CD14-positive monocyte (primary cell): ENCODE measurements at regions not wholly inside any gene's neighbourhood (a gene's known extent, or its start where the extent isn't known, plus 50 kb on each side); places are given as distances from the start of the nearest gene placed in this dataset.

ENCODE experiments used
- DNase-seq, 3 donors: peaks; one replicate each; pipeline ENCODE4 v3.0.0-alpha.2; 2011 to 2022
- H2AFZ ChIP-seq: 2 replicates; pipeline ENCODE4 v1.6.0; 2012; ENCODE audit warnings: mild to moderate bottlenecking, low read depth, low read length, inconsistent platforms; ENCODE audit not compliant: insufficient read depth, poor library complexity, severe bottlenecking
- H3K27ac ChIP-seq, 2 donors: 1 replicate in 1 of 2; 2 replicates in 1 of 2; pipeline ENCODE4 v1.5.1; 2012 to 2013; ENCODE audit warnings: low read length in 2 of 2, control low read depth in 1 of 2, inconsistent platforms in 1 of 2, low read depth in 1 of 2, mild to moderate bottlenecking in 1 of 2
- H3K27me3 ChIP-seq, 2 donors: one replicate each; pipeline versions ENCODE4 v1.6.0 to v1.6.1; 2011 to 2013; ENCODE audit warnings: low read length in 2 of 2; ENCODE audit not compliant: control insufficient read depth in 2 of 2, insufficient read depth in 2 of 2
- H3K36me3 ChIP-seq, 2 donors: replicated peaks in 1 of 2; 1 replicate in 1 of 2; 2 replicates in 1 of 2; pipeline versions ENCODE4 v1.5.1 to v1.6.1; 2012 to 2013; ENCODE audit warnings: low read length in 2 of 2, control low read depth in 1 of 2, inconsistent platforms in 1 of 2, mild to moderate bottlenecking in 1 of 2; ENCODE audit not compliant: insufficient read depth in 2 of 2, control insufficient read depth in 1 of 2
- H3K4me1 ChIP-seq, 2 donors: 1 replicate in 1 of 2; 2 replicates in 1 of 2; pipeline versions ENCODE4 v1.5.1 to v1.6.1; 2012 to 2013; ENCODE audit warnings: low read length in 2 of 2, control low read depth in 1 of 2, inconsistent platforms in 1 of 2, mild to moderate bottlenecking in 1 of 2, moderate library complexity in 1 of 2; ENCODE audit not compliant: insufficient read depth in 2 of 2, control insufficient read depth in 1 of 2
- H3K4me2 ChIP-seq: replicated peaks from 2 replicates; pipeline ENCODE3; 2012; ENCODE audit warnings: low read length, moderate library complexity, mild to moderate bottlenecking; ENCODE audit not compliant: poor library complexity, severe bottlenecking; ENCODE audit errors: extremely low read depth
- H3K4me3 ChIP-seq, 3 experiments: fragments of 200-600 bp in 1 of 3; sonication (generic) in 1 of 3; replicated peaks in 1 of 3; 1 replicate in 2 of 3; 2 replicates in 1 of 3; pipeline ENCODE4 v1.5.1; 2011 to 2013; ENCODE audit warnings: low read length in 3 of 3, mild to moderate bottlenecking in 3 of 3, control low read depth in 2 of 3, low read depth in 2 of 3, inconsistent platforms in 1 of 3, moderate library complexity in 1 of 3
- H3K79me2 ChIP-seq: 2 replicates; pipeline ENCODE4 v1.6.0; 2012; ENCODE audit warnings: mild to moderate bottlenecking, control low read depth, inconsistent platforms, low read length, moderate library complexity; ENCODE audit not compliant: insufficient read depth
- H3K9ac ChIP-seq: 2 replicates; pipeline ENCODE4 v1.6.0; 2017; ENCODE audit warnings: low read length, mild to moderate bottlenecking; ENCODE audit not compliant: insufficient read depth, poor library complexity, severe bottlenecking
- H3K9me3 ChIP-seq, 2 donors: replicated peaks in 1 of 2; 1 replicate in 1 of 2; 2 replicates in 1 of 2; pipeline versions ENCODE4 v1.5.1 to v1.6.1; 2012 to 2013; ENCODE audit warnings: low read length in 2 of 2, control low read depth in 1 of 2; ENCODE audit not compliant: control insufficient read depth in 1 of 2, insufficient read depth in 1 of 2
- H4K20me1 ChIP-seq: 2 replicates; pipeline ENCODE4 v1.6.0; 2012; ENCODE audit warnings: mild to moderate bottlenecking, low read length, control low read depth, moderate library complexity; ENCODE audit not compliant: insufficient read depth
- H3K27ac Mint-ChIP-seq, 7 donors: one replicate each; pipeline ENCODE4 v1.8.0; 2020; ENCODE audit warnings: mild to moderate bottlenecking in 7 of 7, mixed read lengths in 7 of 7, moderate library complexity in 6 of 7, inconsistent platforms in 2 of 7
- H3K27me3 Mint-ChIP-seq, 3 donors: one replicate each; pipeline ENCODE4 v1.8.0; 2021 to 2022; ENCODE audit warnings: low read depth in 3 of 3, mild to moderate bottlenecking in 3 of 3, mixed read lengths in 3 of 3, moderate library complexity in 3 of 3, inconsistent platforms in 1 of 3
- H3K36me3 Mint-ChIP-seq, 2 donors: one replicate each; pipeline ENCODE4 v1.8.0; 2020; ENCODE audit warnings: mixed read lengths in 2 of 2, inconsistent platforms in 1 of 2, mild to moderate bottlenecking in 1 of 2
- H3K4me1 Mint-ChIP-seq: one replicate; pipeline ENCODE4 v1.8.0; 2020; ENCODE audit warnings: mild to moderate bottlenecking, mixed read lengths
- H3K4me3 Mint-ChIP-seq, 2 donors: one replicate each; pipeline ENCODE4 v1.8.0; 2020; ENCODE audit warnings: mild to moderate bottlenecking in 2 of 2, mixed read lengths in 2 of 2, moderate library complexity in 1 of 2
- H3K9me3 Mint-ChIP-seq, 7 donors: one replicate each; pipeline ENCODE4 v1.8.0; 2020 to 2022; ENCODE audit warnings: mixed read lengths in 7 of 7, mild to moderate bottlenecking in 6 of 7, moderate library complexity in 6 of 7, inconsistent platforms in 2 of 7
- CTCF ChIP-seq: fragments of 200-600 bp; IDR thresholded peaks from one replicate; pipeline ENCODE4 v1.8.0; 2022; ENCODE audit warnings: antibody characterized with exemption, mild to moderate bottlenecking
- WGBS: methylation state at CpG from one replicate; pipeline ENCODE4 v1.1.5; 2013; ENCODE audit warnings: missing lambda C conversion rate; ENCODE audit not compliant: insufficient coverage; 5-methylcytosine and 5-hydroxymethylcytosine counted together
- intact Hi-C, 2 donors: fragments of 100-400 bp; cut with micrococcal nuclease; formaldehyde crosslinking; loops; one replicate each; pipeline versions ENCODE4 v1.15.0 to v1.15.1; 2023

GRCh38 chr10:109430799-109431198 lies 492.5 kb downstream of the XPNPEP1 start:
- no peak for TF ChIP-seq CTCF
- H3K36me3 Mint-ChIP-seq = no peaks in the 10 kb centered on the region
- Histone ChIP-seq H3K4me2 (no peak overlapping the region), H3K27me3 (no peaks in the 10 kb centered on the region), H3K79me2 (no peaks in the 10 kb centered on the region), H3K27ac (no peak overlapping the region), H3K4me1 (no peaks in the 10 kb centered on the region), H3K9me3 (no peaks in the 10 kb centered on the region), H2AFZ (no peak overlapping the region), H3K9ac (no peak overlapping the region), H3K36me3 (no peaks in the 10 kb centered on the region), H4K20me1 (no peaks in the 10 kb centered on the region), H3K4me3 (no peak overlapping the region)
- H3K27ac Mint-ChIP-seq = no peak overlapping the region
- H3K27me3 Mint-ChIP-seq = peaks cover 0 to 1% (median 1%) of the 10 kb centered on the region in 3 donors
- H3K9me3 Mint-ChIP-seq = no peaks in the 10 kb centered on the region
- H3K4me3 Mint-ChIP-seq = no peak overlapping the region
- 83% methylated on average over 2 of the region's 2 CpGs for WGBS
- intact Hi-C loops = no loop called here
- DNase-seq = no peak
- H3K4me1 Mint-ChIP-seq = no peaks in the 10 kb centered on the region

- Histone ChIP-seq H3K27me3 (no peaks in the 10 kb centered on the region), H3K4me1 (no peaks in the 10 kb centered on the region), H3K79me2 (no peaks in the 10 kb centered on the region), H3K4me3 (no peak overlapping the region), H3K9me3 (no peaks in the 10 kb centered on the region), H3K9ac (no peak overlapping the region), H3K36me3 (no peaks in the 10 kb centered on the region), H3K27ac (no peak overlapping the region), H3K4me2 (no peak overlapping the region), H4K20me1 (no peaks in the 10 kb centered on the region), H2AFZ (no peak overlapping the region)
- intact Hi-C loops = no loop called here
- H3K27me3 Mint-ChIP-seq = peaks cover 0 to 1% (median 1%) of the 10 kb centered on the region in 3 donors
- WGBS = 100% methylated on average over 1 of the region's 6 CpGs
- H3K36me3 Mint-ChIP-seq = no peaks in the 10 kb centered on the region
- no peaks in the 10 kb centered on the region for H3K9me3 Mint-ChIP-seq
- no peak for TF ChIP-seq CTCF
- DNase-seq = no peak
- no peaks in the 10 kb centered on the region for H3K4me1 Mint-ChIP-seq
- H3K27ac Mint-ChIP-seq = no peak overlapping the region
- no peak overlapping the region for H3K4me3 Mint-ChIP-seq
Measured at GRCh38 chr10:109430043-109430760, 493.1 kb downstream of the XPNPEP1 start.
